Nephron (organoid): ENCODE measurements at regions not wholly inside any gene's neighbourhood (a gene's known extent, or its start where the extent isn't known, plus 50 kb on each side); places are given as distances from the start of the nearest gene placed in this dataset.

Source experiments
- H3K27ac Mint-ChIP-seq, 3 experiments: 2 replicates each; pipeline ENCODE4 v1.8.0; 2020; ENCODE audit warnings: mixed read lengths in 3 of 3, mild to moderate bottlenecking in 2 of 3, moderate library complexity in 1 of 3
- H3K27me3 Mint-ChIP-seq: 2 replicates; pipeline ENCODE4 v1.8.0; 2021; ENCODE audit warnings: low read depth, mild to moderate bottlenecking, moderate library complexity, mixed read lengths
- H3K36me3 Mint-ChIP-seq: 2 replicates; pipeline ENCODE4 v1.8.0; 2020; ENCODE audit warnings: low read depth, mixed read lengths
- H3K4me1 Mint-ChIP-seq: 2 replicates; pipeline ENCODE4 v1.8.0; 2020; ENCODE audit warnings: mixed read lengths
- H3K4me3 Mint-ChIP-seq, 3 experiments: 2 replicates each; pipeline ENCODE4 v1.8.0; 2020; ENCODE audit warnings: mild to moderate bottlenecking in 3 of 3, mixed read lengths in 3 of 3, moderate library complexity in 2 of 3
- H3K9me3 Mint-ChIP-seq: 2 replicates; pipeline ENCODE4 v1.8.0; 2020; ENCODE audit warnings: mixed read lengths
- TF ChIP-seq, protein P1 (sequence below), 3 experiments: fragments of 200-600 bp; sonication (generic); IDR thresholded peaks; one replicate each; pipeline ENCODE4 v1.5.0; 2021; ENCODE audit warnings: antibody characterized with exemption in 3 of 3; ENCODE audit not compliant: unreplicated experiment in 3 of 3

DNA sequence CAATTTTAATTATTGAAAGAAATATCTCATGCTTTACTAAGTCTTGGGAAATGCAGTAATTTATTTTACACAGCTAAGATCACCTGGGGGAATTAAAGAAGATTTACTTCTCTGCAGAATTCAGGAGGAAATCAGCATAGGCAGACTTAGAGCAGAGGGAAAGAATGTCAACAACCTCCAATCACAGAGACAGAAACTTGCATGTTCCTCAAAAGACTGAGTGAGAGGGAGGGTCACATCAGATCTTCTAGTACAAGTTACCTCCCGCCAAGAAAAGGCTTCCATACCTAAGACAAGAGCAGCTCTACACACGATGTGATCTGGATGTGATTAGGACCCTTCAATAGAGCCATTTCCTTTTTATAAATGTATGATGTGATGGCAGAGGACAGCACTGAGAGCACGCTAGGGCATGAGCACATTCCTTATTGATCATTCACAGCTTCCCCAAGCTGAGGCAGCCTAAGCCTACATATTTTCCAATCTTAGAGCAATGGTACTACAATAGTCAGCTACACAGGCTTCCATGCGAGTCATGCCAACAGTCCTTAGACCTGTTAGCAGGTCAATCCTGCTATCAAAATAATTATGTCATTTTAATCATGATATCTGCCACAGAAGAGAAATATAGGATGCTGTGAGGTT, 403.3 kb downstream of the ETNK1 start:
- Mint-ChIP-seq H3K9me3 (peaks cover 3% of the 10 kb centered on the region), H3K36me3 (no peaks in the 10 kb centered on the region), H3K4me1 (no peaks in the 10 kb centered on the region), H3K4me3 (no peak overlapping the region), H3K27ac (no peak overlapping the region), H3K27me3 (no peaks in the 10 kb centered on the region)
- TF ChIP-seq, protein P1, sequence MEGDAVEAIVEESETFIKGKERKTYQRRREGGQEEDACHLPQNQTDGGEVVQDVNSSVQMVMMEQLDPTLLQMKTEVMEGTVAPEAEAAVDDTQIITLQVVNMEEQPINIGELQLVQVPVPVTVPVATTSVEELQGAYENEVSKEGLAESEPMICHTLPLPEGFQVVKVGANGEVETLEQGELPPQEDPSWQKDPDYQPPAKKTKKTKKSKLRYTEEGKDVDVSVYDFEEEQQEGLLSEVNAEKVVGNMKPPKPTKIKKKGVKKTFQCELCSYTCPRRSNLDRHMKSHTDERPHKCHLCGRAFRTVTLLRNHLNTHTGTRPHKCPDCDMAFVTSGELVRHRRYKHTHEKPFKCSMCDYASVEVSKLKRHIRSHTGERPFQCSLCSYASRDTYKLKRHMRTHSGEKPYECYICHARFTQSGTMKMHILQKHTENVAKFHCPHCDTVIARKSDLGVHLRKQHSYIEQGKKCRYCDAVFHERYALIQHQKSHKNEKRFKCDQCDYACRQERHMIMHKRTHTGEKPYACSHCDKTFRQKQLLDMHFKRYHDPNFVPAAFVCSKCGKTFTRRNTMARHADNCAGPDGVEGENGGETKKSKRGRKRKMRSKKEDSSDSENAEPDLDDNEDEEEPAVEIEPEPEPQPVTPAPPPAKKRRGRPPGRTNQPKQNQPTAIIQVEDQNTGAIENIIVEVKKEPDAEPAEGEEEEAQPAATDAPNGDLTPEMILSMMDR (IDR thresholded peaks at IDR 0.05; ENCODE audit: unreplicated experiment in 3 of 3), result no peak

DNA sequence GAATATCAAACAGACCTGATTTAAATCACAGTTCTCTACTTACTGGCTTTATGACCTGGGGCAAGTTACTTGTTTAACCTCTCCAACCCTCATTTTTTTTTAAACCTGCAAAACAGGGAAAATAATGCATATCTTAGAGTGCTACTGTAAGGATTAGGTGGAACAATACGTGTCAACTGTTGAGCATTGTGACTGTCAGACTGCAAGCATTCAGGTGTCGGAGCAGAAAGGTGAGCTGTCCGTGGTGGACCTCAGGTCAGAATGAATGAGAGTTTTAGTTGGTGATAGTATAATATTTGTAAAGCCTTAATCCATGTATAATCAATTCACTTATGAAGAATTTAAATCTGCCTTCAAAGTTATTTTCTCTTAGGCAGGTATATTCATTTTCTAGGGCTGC, 404.2 kb downstream of the ETNK1 start:
- Mint-ChIP-seq H3K36me3 (no peaks in the 10 kb centered on the region), H3K27me3 (no peaks in the 10 kb centered on the region), H3K4me3 (no peak overlapping the region), H3K4me1 (no peaks in the 10 kb centered on the region), H3K9me3 (peaks cover 3% of the 10 kb centered on the region), H3K27ac (no peak overlapping the region)
- TF ChIP-seq, protein P1 (IDR thresholded peaks at IDR 0.05; ENCODE audit: unreplicated experiment in 3 of 3), result no peak

DNA sequence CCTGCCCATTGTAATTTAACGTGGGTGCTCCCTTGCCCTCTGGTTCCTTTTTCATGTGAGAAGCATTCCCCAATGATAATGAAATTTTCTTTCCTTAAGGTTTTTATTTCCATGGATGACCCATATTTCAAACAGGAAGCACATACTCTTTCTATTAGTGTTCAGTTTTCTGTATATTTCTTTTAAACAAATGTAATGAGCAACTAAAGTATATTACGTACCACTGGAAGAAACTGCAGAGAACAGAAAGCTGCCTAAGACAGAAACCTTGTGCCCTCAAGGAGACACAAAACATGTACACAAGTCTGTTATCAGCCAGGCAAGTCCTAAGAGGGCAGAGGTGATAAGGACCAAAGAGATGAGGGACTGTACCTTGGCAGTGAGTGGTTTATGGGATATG, 414.9 kb downstream of the ETNK1 start:
- no peaks in the 10 kb centered on the region for H3K27me3 Mint-ChIP-seq
- no peak overlapping the region for H3K27ac Mint-ChIP-seq
- no peak overlapping the region for H3K4me3 Mint-ChIP-seq
- H3K9me3 Mint-ChIP-seq, result no peaks in the 10 kb centered on the region
- no peaks in the 10 kb centered on the region for H3K4me1 Mint-ChIP-seq
- TF ChIP-seq, protein P1 (IDR thresholded peaks at IDR 0.05; ENCODE audit: unreplicated experiment in 3 of 3), result no peak
- H3K36me3 Mint-ChIP-seq, result no peaks in the 10 kb centered on the region

DNA sequence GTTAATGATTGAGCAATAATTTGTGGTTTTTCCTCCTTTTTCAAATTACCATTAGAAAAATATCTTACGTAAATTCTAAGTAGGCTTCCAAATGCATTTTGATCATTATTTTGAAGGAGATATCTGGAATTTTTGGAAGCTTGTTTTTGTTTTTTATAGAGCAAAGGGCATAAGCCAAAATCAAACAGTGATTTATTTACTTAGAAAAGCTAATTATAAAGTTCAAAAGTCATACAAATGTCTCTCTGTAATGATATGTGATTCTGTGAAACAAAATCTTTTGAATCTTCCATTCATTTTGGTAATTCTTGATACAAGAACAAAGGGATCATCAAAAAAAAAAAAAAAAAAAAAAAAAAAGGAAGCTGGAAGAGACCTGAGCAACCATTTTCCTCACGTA, 416.8 kb downstream of the ETNK1 start:
- TF ChIP-seq, protein P1 (IDR thresholded peaks at IDR 0.05; ENCODE audit: unreplicated experiment in 3 of 3), result no peak
- no peaks in the 10 kb centered on the region for H3K9me3 Mint-ChIP-seq
- H3K36me3 Mint-ChIP-seq, result no peaks in the 10 kb centered on the region
- no peaks in the 10 kb centered on the region for H3K27me3 Mint-ChIP-seq
- H3K4me3 Mint-ChIP-seq, result no peak overlapping the region
- H3K4me1 Mint-ChIP-seq, result no peaks in the 10 kb centered on the region
- H3K27ac Mint-ChIP-seq, result no peak overlapping the region

DNA sequence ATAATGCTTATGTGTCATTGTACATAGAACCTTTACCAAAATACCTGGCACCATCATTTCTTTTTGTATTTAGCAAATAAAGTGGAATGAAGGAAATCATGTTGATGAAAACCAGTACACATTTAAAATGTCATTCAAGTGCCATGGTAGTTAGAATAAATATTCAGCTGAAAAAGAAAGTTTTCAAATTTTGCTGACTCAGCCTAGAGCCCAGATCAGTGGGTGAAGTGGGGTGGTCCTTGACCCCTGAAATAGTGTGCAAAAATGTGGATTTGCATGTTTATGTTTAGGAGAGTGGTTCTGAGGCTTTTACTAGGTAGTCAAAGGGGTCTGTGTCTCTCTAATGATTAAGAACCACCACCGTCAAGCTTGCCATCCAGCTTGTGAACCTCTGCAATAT, 418.7 kb downstream of the ETNK1 start:
- no peaks in the 10 kb centered on the region for H3K4me1 Mint-ChIP-seq
- H3K4me3 Mint-ChIP-seq, result no peak overlapping the region
- H3K27ac Mint-ChIP-seq, result no peak overlapping the region
- H3K36me3 Mint-ChIP-seq, result no peaks in the 10 kb centered on the region
- H3K9me3 Mint-ChIP-seq, result no peaks in the 10 kb centered on the region
- H3K27me3 Mint-ChIP-seq, result no peaks in the 10 kb centered on the region
- TF ChIP-seq, protein P1 (IDR thresholded peaks at IDR 0.05; ENCODE audit: unreplicated experiment in 3 of 3), result no peak

DNA sequence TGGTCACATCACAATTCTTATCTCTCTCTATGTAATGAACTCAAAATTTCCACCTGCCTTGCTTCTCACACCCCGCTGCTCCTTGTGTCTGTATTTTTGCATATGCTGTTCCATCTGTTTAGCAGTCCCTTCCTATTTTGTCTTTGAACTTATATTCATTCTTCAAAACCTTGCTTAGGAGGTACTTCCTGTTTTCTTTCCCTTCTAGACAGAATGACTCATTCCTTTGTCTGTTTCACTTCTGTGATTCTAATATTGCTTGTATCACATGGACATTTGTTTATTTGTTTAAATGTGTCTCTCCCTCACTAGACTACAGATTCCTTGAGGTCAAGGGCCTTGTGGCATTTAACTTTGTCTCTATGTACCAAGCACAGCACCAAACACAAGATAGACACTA, 424.2 kb downstream of the ETNK1 start:
- H3K4me1 Mint-ChIP-seq, result no peaks in the 10 kb centered on the region
- H3K9me3 Mint-ChIP-seq, result peaks cover 3% of the 10 kb centered on the region
- TF ChIP-seq, protein P1 (IDR thresholded peaks at IDR 0.05; ENCODE audit: unreplicated experiment in 3 of 3), result no peak
- H3K27ac Mint-ChIP-seq, result no peak overlapping the region
- H3K36me3 Mint-ChIP-seq, result no peaks in the 10 kb centered on the region
- peaks cover 4% of the 10 kb centered on the region for H3K27me3 Mint-ChIP-seq
- H3K4me3 Mint-ChIP-seq, result no peak overlapping the region
